ENCODE measurements at regions not wholly inside any gene's neighbourhood (a gene's known extent, or its start where the extent isn't known, plus 50 kb on each side); places are given as distances from the start of the nearest gene placed in this dataset.

- DNase-seq (ENCODE audit: low read depth), result no peak
- no peak overlapping the region for H3K4me3 ChIP-seq (ENCODE audit: low read depth, low read length)
- TF ChIP-seq CTCF (IDR thresholded peaks at IDR 0.05; ENCODE audit: insufficient read depth, low read length), result no peak
Observed at GRCh38 chr15:94036156-94036555, 195.2 kb upstream of the MCTP2 start.

GRCh38 chr15:94033683-94034020, 197.7 kb upstream of the MCTP2 start:
- no peak for TF ChIP-seq CTCF (IDR thresholded peaks at IDR 0.05; ENCODE audit: insufficient read depth, low read length)
- H3K4me3 ChIP-seq (ENCODE audit: low read depth, low read length), result no peak overlapping the region
- DNase-seq (ENCODE audit: low read depth), result no peak

- no peak for DNase-seq (ENCODE audit: low read depth)
- H3K4me3 ChIP-seq (ENCODE audit: low read depth, low read length), result no peak overlapping the region
- no peak for TF ChIP-seq CTCF (IDR thresholded peaks at IDR 0.05; ENCODE audit: insufficient read depth, low read length)
Observed at GRCh38 chr15:94033014-94033682, 198.2 kb upstream of the MCTP2 start.

GRCh38 chr15:94032571-94032970, 198.8 kb upstream of the MCTP2 start:
- H3K4me3 ChIP-seq (ENCODE audit: low read depth, low read length), result no peak overlapping the region
- no peak for TF ChIP-seq CTCF (IDR thresholded peaks at IDR 0.05; ENCODE audit: insufficient read depth, low read length)
- DNase-seq (ENCODE audit: low read depth), result no peak

- DNase-seq (ENCODE audit: low read depth), result no peak
- H3K4me3 ChIP-seq (ENCODE audit: low read depth, low read length), result no peak overlapping the region
- TF ChIP-seq CTCF (IDR thresholded peaks at IDR 0.05; ENCODE audit: insufficient read depth, low read length), result no peak
Observed at GRCh38 chr15:94031072-94031471, 200.3 kb upstream of the MCTP2 start.

GRCh38 chr15:94029495-94029894, 201.9 kb upstream of the MCTP2 start:
- no peak for TF ChIP-seq CTCF (IDR thresholded peaks at IDR 0.05; ENCODE audit: insufficient read depth, low read length)
- peak; percentile 46 for DNase-seq (ENCODE audit: low read depth)
- H3K4me3 ChIP-seq (ENCODE audit: low read depth, low read length), result no peak overlapping the region

GRCh38 chr15:94028809-94029208, 202.6 kb upstream of the MCTP2 start:
- TF ChIP-seq CTCF (IDR thresholded peaks at IDR 0.05; ENCODE audit: insufficient read depth, low read length), result no peak
- no peak overlapping the region for H3K4me3 ChIP-seq (ENCODE audit: low read depth, low read length)
- no peak for DNase-seq (ENCODE audit: low read depth)
